GM19238 (cell line): ENCODE measurements at regions not wholly inside any gene's neighbourhood (a gene's known extent, or its start where the extent isn't known, plus 50 kb on each side); places are given as distances from the start of the nearest gene placed in this dataset.

Source experiments
- DNase-seq: peaks from one replicate; pipeline ENCODE4 v3.0.0; 2011; ENCODE audit warnings: low spot score; ENCODE audit not compliant: insufficient read length

GRCh38 chr3:88936831-88937230 is 170.6 kb upstream of the EPHA3 start:
- no peak for DNase-seq

- DNase-seq, result no peak
These were observed 167.1 kb upstream of the EPHA3 start for GRCh38 chr3:88940296-88940695.

GRCh38 chr3:88947013-88947412 is 160.4 kb upstream of the EPHA3 start:
- DNase-seq, result no peak

GRCh38 chr3:88954853-88955252 is 152.6 kb upstream of the EPHA3 start:
- DNase-seq, result no peak

DNA sequence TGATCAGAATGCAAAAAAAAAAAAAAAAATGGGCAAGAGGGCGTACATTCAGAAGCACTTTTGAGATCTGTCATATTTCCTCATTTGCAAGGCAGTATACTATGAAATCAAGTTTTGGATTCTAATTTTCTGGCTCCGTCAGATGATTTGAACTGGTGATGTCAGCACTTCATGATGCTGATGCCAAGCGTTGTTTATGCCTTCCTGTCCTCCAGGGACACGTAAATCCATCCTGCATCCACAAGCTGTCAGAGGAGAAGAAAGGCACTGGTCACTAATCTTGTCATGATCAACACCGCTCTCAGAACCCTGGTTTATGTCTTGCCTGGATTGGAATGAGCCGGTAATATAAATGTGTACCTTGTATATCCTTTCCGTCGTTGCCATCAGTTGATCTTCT is 152.1 kb upstream of the EPHA3 start:
- DNase-seq, result no peak

DNA sequence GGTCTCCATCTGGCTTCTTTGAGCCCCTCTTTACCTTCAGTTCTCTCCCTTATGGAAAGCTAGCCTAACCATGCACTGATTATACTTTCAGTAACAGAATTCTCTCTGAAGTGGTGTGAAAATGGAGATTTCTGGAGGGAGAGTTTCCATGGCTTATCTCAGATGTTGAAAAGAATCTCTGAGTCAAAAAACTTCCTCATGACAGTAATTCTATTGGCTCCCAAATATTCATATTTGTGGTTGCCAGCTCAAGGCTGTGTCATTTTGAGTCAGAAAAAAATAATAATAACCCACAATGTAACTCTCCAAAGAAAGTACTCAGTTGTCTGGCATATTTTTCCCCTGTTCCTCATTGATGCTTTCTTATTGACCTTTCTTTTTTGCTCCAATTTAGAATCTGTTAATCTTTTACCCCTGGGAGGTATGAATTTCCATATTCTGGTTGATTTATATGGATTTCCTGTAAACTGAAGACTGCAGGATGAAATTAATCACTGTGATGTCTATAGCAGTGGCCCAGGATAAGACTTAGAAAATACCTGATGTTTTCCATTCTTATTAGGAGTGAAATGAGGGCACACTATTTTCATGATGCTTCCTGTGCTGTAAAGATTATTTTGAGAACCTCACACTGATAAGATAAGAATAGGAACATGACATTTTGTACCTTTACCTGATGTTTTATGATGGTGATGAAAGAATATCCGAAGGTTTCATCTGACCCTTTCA is 149.5 kb upstream of the EPHA3 start:
- no peak for DNase-seq

DNA sequence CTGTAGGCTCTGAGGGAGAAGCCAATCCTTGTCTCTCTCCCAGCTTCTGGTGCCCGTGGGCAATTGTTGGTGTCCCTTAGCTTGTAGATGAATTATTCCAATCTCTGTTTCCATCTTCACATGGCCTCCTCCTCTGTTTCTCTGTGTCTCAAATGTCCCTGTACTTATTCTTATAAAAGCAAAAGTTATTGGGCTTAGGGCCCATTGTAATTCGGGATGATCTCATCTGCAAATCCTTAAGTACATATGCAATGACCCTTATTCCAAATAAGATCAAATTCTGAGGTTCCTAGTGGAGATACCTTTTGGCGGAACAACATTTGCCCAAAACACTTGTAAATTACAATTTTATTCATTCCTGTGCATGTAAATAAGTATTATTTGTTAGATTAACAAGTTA is 147.4 kb upstream of the EPHA3 start:
- no peak for DNase-seq

DNA sequence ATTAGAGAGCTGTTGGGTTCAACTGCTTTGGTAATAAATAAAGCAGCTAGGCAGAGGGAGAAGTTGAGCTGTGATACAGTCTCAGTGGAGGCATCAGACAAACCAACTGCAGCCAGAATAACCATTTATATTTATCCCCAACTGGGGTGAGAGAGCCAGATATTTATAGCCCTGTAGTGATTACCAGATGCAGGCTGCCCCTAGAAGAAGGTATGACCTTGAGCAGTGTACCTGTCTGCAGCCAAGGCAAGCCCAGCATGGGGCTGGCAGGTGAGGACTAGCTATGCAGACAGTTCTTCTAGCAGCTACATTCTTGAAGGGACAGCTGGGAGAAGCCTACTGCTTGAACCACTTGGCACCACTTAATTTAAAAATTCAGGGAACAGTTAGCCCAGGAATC is 144.4 kb upstream of the EPHA3 start:
- no peak for DNase-seq

DNA sequence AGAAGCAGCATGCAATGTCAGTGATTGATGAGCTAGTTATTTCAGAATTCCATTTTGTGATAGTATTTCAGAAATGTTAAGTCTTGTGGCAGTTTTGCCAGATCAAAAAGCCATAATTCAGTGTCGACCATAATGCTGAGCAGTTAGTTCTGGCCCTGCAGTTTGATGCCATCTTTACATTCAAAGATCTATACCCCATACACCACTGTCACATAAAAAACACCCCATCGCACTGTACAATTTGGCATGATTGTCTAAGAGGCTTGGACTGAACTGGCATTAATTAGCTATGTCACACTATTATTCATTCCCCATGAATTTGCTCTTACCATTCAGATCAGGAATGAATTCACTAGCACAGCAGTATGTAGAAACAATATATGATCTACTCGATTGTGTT is 127.7 kb upstream of the EPHA3 start:
- no peak for DNase-seq

DNA sequence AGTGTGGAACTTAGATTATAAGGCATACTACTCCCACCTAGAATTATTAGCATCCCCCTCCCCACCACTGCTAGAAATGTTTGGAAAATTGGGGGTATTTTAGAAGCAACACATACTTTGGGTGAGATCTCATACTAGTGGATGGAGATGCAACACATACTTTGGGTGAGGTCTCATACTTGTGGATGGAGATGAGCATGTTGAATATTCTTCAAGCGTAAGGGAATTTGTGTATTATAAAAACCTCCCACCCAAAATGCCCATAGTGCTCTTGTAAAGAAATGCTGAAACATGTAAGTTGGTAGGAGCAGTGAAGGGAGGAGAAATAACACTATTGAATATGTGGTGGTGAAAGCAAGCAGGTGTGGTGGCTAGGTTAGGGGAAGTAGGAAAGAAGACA is 124.0 kb upstream of the EPHA3 start:
- DNase-seq, result no peak

- DNase-seq, result no peak
These were observed 123.2 kb upstream of the EPHA3 start for GRCh38 chr3:88984256-88984655.

GRCh38 chr3:88984832-88985231 is 122.6 kb upstream of the EPHA3 start:
- no peak for DNase-seq

GRCh38 chr3:88985491-88985890 is 121.9 kb upstream of the EPHA3 start:
- DNase-seq, result no peak

- DNase-seq, result no peak
These were observed 120.6 kb upstream of the EPHA3 start for GRCh38 chr3:88986834-88987233.

DNA sequence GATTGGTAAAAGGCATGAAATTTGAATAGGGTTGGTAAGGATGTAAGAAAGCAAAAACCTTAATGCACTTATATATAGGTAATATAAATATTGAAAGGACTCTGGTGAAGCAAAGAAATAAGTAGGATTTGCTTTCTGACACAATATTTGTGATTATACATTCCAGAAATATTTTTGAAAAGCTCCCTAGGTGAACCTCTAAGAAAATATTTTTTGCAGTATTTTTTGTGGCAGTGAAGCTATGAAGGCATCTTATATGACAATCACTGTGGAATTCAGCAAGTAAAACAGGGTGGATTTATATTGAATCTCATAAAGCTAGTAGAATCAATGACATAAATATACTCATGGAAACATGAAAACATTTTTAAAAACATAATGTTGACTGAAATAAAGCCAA is 119.6 kb upstream of the EPHA3 start:
- DNase-seq, result no peak

GRCh38 chr3:88988906-88989305 is 118.5 kb upstream of the EPHA3 start:
- no peak for DNase-seq

GRCh38 chr3:88991496-88991895 is 115.9 kb upstream of the EPHA3 start:
- no peak for DNase-seq

DNA sequence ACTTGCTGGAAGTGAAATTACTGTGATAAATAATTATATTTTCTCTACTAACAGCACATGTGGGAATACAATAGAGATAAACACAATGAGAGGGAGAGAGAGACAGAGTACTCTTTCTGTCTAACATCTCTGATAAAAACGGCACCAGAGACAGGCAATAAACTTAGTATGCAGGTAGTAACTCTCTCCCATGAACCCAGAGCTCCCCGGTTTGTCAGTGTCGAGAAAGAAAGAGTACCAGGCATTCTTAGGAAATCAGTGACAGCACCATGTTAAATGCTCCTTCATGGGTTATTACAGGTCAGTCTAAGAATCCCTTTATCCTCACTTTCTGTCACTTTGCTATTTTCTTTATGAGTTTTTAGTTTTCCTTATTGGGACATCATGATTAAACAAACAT is 110.7 kb upstream of the EPHA3 start:
- no peak for DNase-seq

DNA sequence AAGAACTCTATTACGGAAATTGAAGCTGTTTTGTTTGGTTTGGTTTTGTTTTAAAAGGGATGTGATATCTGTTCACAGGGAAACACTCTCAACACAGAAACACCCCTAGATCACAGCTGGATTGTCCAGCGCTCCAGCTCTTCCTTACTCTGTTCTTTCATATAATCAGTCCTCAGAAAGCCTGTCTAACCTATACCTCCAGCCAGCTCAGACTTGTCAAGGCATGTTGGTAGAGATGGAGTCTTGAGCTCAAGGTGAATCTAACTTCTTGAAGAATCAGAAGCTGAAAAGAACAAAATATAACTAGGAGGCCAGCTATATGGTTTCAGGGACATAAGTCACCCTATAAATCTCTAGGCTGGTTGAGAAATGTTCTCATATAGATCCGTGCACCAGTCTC is 110.2 kb upstream of the EPHA3 start:
- no peak for DNase-seq

GRCh38 chr3:89000886-89001285 is 106.5 kb upstream of the EPHA3 start:
- no peak for DNase-seq

GRCh38 chr3:89002191-89002590 is 105.2 kb upstream of the EPHA3 start:
- DNase-seq, result no peak

DNA sequence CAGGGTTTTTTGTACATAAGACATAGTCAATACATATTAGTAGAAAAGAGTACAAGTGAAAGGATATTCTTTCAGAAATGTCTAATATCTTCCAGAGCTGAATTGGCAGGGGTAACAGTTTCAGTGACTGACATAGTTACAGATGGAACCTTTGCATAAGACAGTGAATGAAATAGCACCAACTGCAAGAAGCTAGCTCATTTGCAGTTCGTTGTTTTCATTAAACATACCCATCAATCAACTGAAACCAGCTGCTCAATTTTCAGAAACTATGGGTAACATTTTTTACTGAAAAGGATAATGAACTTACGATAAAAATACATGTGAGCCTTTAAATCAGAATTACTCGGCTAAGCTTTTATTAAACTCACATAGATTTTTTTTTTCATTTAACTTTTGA is 93.9 kb upstream of the EPHA3 start:
- DNase-seq, result no peak

- no peak for DNase-seq
These were observed 89.9 kb upstream of the EPHA3 start for GRCh38 chr3:89017531-89017930.

DNA sequence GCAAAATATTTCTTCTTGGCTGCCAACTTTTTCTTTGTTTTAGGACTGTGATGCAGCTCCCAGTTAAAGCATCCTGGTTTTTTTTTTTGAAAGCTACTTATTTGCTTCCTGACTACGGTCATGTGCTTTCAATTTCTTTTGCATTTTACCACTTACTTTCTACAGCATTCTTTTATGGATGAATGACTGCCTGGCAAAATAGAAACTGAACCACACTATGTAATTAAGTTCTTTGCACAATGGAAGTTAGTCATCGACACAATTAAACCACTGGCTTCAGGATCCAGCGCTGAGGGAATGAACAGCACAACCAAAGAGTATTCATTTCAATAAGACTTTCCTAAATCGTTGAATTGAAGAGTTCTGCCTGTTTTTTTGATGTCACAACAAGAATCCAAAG is 82.2 kb upstream of the EPHA3 start:
- DNase-seq, result no peak
